ENCODE measurements at regions not wholly inside any gene's neighbourhood (a gene's known extent, or its start where the extent isn't known, plus 50 kb on each side); places are given as distances from the start of the nearest gene placed in this dataset.

DNA sequence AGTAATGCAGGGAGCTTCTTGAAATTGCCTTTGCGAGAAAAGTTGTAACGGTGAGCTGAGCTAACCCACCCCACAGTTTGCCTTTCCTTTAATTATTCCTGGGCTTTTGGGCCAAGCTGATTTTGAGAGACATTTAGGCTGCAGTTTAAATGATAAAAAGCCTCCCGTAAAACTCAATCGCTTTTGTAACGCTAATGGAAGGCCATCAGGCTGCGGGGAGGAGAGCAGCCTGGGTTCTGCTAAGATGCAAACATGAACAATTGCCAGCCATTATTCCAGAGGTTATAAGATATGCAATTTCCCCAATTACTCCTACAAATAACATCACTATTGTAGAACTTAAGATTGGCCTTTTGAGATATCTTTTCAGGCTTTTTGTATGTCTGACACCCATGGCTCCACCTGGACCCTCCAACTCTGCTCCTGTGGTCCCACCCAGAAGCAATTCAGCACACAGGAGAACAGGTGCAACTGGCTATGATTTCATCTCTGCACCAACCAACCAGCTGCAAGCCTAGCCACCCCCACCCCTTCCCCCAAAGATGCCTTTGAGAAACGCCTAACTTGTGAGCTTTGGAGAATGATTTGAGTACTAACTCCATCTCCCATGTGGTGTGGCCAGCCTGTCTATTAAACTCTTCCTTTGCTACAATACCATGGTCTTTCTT is 108.2 kb upstream of the FAM9C start:
- TF ChIP-seq, protein P1, sequence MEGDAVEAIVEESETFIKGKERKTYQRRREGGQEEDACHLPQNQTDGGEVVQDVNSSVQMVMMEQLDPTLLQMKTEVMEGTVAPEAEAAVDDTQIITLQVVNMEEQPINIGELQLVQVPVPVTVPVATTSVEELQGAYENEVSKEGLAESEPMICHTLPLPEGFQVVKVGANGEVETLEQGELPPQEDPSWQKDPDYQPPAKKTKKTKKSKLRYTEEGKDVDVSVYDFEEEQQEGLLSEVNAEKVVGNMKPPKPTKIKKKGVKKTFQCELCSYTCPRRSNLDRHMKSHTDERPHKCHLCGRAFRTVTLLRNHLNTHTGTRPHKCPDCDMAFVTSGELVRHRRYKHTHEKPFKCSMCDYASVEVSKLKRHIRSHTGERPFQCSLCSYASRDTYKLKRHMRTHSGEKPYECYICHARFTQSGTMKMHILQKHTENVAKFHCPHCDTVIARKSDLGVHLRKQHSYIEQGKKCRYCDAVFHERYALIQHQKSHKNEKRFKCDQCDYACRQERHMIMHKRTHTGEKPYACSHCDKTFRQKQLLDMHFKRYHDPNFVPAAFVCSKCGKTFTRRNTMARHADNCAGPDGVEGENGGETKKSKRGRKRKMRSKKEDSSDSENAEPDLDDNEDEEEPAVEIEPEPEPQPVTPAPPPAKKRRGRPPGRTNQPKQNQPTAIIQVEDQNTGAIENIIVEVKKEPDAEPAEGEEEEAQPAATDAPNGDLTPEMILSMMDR (IDR thresholded peaks at IDR 0.05): no peak
- TF ChIP-seq POLR2A (IDR thresholded peaks at IDR 0.05) (no peak), EP300 (IDR thresholded peaks at IDR 0.05) (no peak)
